Epithelial cell of esophagus (primary cell): ENCODE measurements at regions not wholly inside any gene's neighbourhood (a gene's known extent, or its start where the extent isn't known, plus 50 kb on each side); places are given as distances from the start of the nearest gene placed in this dataset.

Source experiments
- DNase-seq: peaks from one replicate; pipeline ENCODE4 v3.0.0; 2010; ENCODE audit warnings: low read depth
- H3K4me3 ChIP-seq: 2 replicates; pipeline ENCODE4 v1.5.1; 2011; ENCODE audit warnings: mild to moderate bottlenecking, low read length, control low read depth
- TF ChIP-seq, protein P1 (sequence below): IDR thresholded peaks from 2 replicates; pipeline ENCODE4 v1.5.1; 2011; ENCODE audit warnings: low read depth, mild to moderate bottlenecking, low read length, control low read depth, inconsistent platforms; ENCODE audit not compliant: insufficient read depth; ENCODE audit errors: missing control alignments

DNA sequence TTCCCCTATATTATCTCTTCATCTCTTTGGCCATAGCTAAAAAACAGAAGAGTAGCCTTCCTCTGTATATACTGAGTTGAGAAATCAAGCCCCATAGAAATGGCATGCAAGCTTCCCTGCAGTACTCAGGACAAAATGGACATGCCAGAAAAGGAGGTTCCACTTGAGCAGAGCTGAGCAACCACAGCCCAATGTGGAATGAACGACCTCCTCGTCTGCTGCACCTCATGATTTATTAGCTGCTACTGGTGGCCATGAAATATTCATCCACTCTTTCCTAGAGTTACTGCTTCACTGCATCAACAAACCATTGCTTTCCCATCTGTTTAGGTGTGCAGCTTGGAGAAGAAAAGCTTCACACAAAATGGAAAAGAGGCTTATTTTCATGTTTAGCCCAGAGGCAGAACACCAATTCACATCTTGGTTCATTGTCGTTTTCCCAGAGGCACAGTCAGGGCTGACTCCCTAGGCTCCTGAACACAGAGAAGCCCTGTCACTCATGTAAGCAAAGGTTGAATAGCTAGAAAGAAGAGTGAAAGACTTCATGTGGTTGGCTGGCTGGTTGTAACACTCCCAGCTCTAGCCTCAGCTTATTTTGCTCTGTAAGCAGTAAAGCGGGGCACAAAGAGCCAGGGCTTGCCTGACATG lies 148.0 kb downstream of the TSEN15 start:
- DNase-seq: no peak
- H3K4me3 ChIP-seq: no peak overlapping the region
- TF ChIP-seq, protein P1, sequence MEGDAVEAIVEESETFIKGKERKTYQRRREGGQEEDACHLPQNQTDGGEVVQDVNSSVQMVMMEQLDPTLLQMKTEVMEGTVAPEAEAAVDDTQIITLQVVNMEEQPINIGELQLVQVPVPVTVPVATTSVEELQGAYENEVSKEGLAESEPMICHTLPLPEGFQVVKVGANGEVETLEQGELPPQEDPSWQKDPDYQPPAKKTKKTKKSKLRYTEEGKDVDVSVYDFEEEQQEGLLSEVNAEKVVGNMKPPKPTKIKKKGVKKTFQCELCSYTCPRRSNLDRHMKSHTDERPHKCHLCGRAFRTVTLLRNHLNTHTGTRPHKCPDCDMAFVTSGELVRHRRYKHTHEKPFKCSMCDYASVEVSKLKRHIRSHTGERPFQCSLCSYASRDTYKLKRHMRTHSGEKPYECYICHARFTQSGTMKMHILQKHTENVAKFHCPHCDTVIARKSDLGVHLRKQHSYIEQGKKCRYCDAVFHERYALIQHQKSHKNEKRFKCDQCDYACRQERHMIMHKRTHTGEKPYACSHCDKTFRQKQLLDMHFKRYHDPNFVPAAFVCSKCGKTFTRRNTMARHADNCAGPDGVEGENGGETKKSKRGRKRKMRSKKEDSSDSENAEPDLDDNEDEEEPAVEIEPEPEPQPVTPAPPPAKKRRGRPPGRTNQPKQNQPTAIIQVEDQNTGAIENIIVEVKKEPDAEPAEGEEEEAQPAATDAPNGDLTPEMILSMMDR: no peak

DNA sequence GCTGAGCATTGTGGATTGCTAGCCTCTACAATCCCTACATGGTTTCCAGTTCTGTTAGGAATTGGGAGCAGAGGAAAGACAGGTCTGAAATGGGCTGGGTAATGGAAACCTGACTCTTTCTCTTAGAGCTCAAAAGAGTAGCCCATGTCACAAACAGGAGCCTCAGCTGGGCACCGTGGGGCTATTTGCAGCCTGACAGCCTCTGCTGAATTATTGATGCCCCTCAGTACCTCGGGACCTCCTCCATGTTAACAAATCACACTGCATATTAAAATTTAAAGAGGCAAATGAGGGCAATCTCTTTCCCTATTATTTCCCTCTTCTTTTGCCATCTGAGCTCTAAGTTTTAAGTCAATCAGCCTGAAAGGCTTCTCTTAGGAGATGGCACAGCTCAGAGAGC lies 157.1 kb downstream of the TSEN15 start:
- no peak for DNase-seq
- no peak overlapping the region for H3K4me3 ChIP-seq
- TF ChIP-seq, protein P1: no peak

DNA sequence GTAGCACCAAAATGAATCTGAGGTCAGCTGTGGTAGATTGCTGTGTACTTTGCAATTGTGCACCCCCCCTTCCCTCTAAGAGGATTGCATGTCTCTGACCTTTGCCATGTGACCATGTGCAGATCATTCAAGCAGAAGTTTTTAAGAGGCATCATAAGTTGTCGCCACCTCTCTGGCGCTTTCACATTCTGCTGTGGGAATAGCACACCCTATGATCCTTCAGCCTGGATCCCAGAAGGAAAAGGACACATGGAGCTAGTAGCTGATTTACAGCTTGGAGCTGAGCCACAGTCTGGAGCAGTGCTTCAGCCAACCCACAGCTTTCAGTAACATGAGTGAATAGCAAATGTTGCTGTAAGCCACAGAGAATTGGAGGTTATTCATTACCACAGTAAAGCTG lies 158.5 kb downstream of the TSEN15 start:
- DNase-seq: no peak
- TF ChIP-seq, protein P1: no peak
- no peak overlapping the region for H3K4me3 ChIP-seq

DNA sequence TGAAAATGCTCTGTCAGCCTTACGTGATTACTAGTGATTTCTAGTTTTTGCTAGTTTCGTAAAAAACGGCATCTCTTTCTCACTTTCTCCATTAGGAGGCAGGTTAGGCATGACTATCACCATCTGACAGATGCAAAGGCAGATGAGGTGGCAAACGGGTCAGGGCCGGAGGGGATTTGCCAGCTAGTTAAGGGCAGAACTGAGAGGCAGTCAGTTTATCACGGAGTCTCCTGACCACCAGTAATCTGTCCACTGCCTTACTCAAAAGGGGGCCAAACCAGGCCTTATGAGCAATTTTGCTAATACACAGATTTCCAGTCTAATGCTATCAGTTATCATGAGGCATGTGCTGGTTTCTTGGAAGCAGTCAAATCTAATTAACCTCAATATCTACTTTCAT lies 159.3 kb downstream of the TSEN15 start:
- TF ChIP-seq, protein P1: no peak
- no peak overlapping the region for H3K4me3 ChIP-seq
- no peak for DNase-seq

DNA sequence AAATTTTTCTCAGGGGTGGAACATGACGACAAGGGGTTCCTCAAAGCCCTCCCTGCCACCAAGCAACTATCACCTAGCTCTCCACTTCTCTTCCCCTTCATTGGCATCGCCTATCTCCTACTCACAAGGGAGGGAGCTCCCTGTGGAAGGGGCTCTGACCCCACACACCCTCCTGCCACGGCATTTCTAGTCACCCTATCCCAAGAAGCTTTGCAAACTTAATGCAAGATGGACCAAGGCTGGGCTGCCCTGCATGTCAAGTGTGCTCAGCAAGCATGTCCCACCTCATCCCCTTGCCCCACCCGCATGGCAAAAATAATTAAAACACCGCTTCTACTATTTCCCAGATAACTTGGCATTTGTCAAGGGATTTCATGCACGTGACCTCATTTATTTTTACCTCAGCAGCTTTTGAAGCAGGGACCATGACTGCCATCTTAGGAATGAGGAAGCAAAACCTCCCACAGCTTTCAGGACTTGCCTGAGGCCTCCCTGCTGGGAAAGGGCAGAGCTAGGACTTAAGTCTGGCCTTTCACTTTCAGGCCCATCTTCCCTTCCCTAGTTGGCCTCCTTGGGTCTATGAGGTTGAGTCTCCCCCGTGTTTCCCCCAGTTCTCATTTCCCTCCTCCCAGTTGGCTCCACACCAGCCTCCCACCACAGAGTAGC lies 161.3 kb downstream of the TSEN15 start:
- peak; percentile 87 for DNase-seq
- TF ChIP-seq, protein P1: no peak
- H3K4me3 ChIP-seq: no peak overlapping the region

DNA sequence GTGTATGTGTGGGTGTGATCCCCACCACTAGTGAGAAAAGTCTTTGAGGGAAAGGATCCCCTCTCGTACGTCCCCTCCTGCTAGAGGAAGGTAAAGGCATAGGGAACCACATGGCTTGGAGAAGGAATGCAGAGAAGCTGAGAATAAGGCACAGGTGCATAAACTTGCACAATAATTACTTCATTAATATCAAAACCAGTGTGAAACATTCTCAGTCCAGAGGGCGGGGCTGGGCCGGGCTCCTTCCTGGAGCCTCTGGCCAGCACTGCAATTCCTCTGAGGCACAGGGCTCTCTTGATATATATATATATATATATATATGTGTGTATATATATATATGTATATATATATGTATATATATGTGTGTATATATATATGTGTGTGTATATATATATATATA lies 162.6 kb downstream of the TSEN15 start:
- TF ChIP-seq, protein P1: no peak
- no peak overlapping the region for H3K4me3 ChIP-seq
- no peak for DNase-seq
